H9 (cell line): ENCODE measurements at regions not wholly inside any gene's neighbourhood (a gene's known extent, or its start where the extent isn't known, plus 50 kb on each side); places are given as distances from the start of the nearest gene placed in this dataset.

Source experiments
- DNase-seq: peaks from one replicate; pipeline ENCODE4 v3.0.0-alpha.2; 2017
- H2AFZ ChIP-seq: one replicate; pipeline ENCODE4 v1.6.1; 2013; ENCODE audit warnings: mild to moderate bottlenecking, low read length, control low read depth, moderate library complexity
- H2AK5ac ChIP-seq: 2 replicates; pipeline ENCODE4 v1.6.1; 2013; ENCODE audit warnings: low read length, control low read depth, mixed read lengths; ENCODE audit not compliant: insufficient read length
- H2BK120ac ChIP-seq: one replicate; pipeline ENCODE4 v1.6.1; 2013; ENCODE audit warnings: low read depth, mild to moderate bottlenecking, low read length, control low read depth, inconsistent platforms; ENCODE audit not compliant: poor library complexity, severe bottlenecking
- H2BK12ac ChIP-seq: 2 replicates; pipeline ENCODE4 v1.6.1; 2013; ENCODE audit warnings: low read length, control low read depth, mixed read lengths, low read depth; ENCODE audit not compliant: insufficient read length
- H2BK15ac ChIP-seq: 2 replicates; pipeline ENCODE4 v1.6.1; 2013; ENCODE audit warnings: low read depth, low read length, control low read depth
- H2BK20ac ChIP-seq: one replicate; pipeline ENCODE4 v1.6.1; 2013; ENCODE audit warnings: low read depth, mild to moderate bottlenecking, low read length, control low read depth, inconsistent platforms; ENCODE audit not compliant: poor library complexity, severe bottlenecking
- H2BK5ac ChIP-seq: 2 replicates; pipeline ENCODE4 v1.6.1; 2013; ENCODE audit warnings: low read length, control low read depth, mixed read lengths; ENCODE audit not compliant: insufficient read length
- H3K14ac ChIP-seq: 2 replicates; pipeline ENCODE4 v1.6.1; 2013; ENCODE audit warnings: low read length, control low read depth; ENCODE audit not compliant: insufficient read depth
- H3K18ac ChIP-seq: 2 replicates; pipeline ENCODE4 v1.6.1; 2013; ENCODE audit warnings: low read depth, mild to moderate bottlenecking, mixed read lengths, low read length, control low read depth; ENCODE audit not compliant: insufficient read length
- H3K23ac ChIP-seq: 2 replicates; pipeline ENCODE4 v1.6.1; 2013; ENCODE audit warnings: low read length, control low read depth, mixed read lengths, low read depth; ENCODE audit not compliant: insufficient read length
- H3K23me2 ChIP-seq: 2 replicates; pipeline ENCODE4 v1.6.1; 2013; ENCODE audit warnings: low read depth, mild to moderate bottlenecking, mixed read lengths, low read length, control low read depth; ENCODE audit not compliant: insufficient read length, poor library complexity, severe bottlenecking
- H3K27ac ChIP-seq: 2 replicates; pipeline ENCODE4 v1.5.1; 2013; ENCODE audit warnings: low read length, control low read depth, mixed read lengths, low read depth; ENCODE audit not compliant: insufficient read length
- H3K27me3 ChIP-seq: 2 replicates; pipeline ENCODE4 v1.6.1; 2013; ENCODE audit warnings: low read length, control low read depth, inconsistent platforms; ENCODE audit not compliant: insufficient read depth
- H3K4ac ChIP-seq: 2 replicates; pipeline ENCODE4 v1.6.1; 2013; ENCODE audit warnings: low read depth, mild to moderate bottlenecking, control low read depth, inconsistent platforms, low read length, moderate library complexity
- H3K4me1 ChIP-seq: 2 replicates; pipeline ENCODE4 v1.6.1; 2013; ENCODE audit warnings: low read length, control low read depth, inconsistent platforms; ENCODE audit not compliant: insufficient read depth
- H3K4me2 ChIP-seq: 2 replicates; pipeline ENCODE4 v1.6.1; 2013; ENCODE audit warnings: low read length, control low read depth, mixed read lengths; ENCODE audit not compliant: insufficient read length, insufficient read depth
- H3K56ac ChIP-seq: 2 replicates; pipeline ENCODE4 v1.6.1; 2013; ENCODE audit warnings: low read depth, mild to moderate bottlenecking, mixed read lengths, low read length, control low read depth; ENCODE audit not compliant: insufficient read length
- H3K79me1 ChIP-seq: 2 replicates; pipeline ENCODE4 v1.6.1; 2013; ENCODE audit warnings: low read depth, mild to moderate bottlenecking, moderate library complexity, low read length, control low read depth, inconsistent platforms; ENCODE audit not compliant: insufficient read depth, poor library complexity, severe bottlenecking
- H3K79me2 ChIP-seq: 2 replicates; pipeline ENCODE4 v1.6.1; 2013; ENCODE audit warnings: low read length, control low read depth, inconsistent platforms; ENCODE audit not compliant: insufficient read depth
- H3K9ac ChIP-seq: 2 replicates; pipeline ENCODE4 v1.6.1; 2013; ENCODE audit warnings: low read length, control low read depth, mixed read lengths; ENCODE audit not compliant: insufficient read length; ENCODE audit errors: extremely low read depth
- H3K9me3 ChIP-seq: one replicate; pipeline ENCODE4 v1.6.1; 2013; ENCODE audit warnings: low read depth, low read length, inconsistent platforms; ENCODE audit not compliant: control insufficient read depth
- H3T11ph ChIP-seq: one replicate; pipeline ENCODE4 v1.6.1; 2013; ENCODE audit warnings: mild to moderate bottlenecking, low read length, control low read depth, inconsistent platforms
- H4K20me1 ChIP-seq: one replicate; pipeline ENCODE4 v1.6.1; 2013; ENCODE audit not compliant: control insufficient read depth, insufficient read length, insufficient read depth
- H4K5ac ChIP-seq: 2 replicates; pipeline ENCODE4 v1.6.1; 2013; ENCODE audit warnings: low read depth, mild to moderate bottlenecking, mixed read lengths, low read length, control low read depth; ENCODE audit not compliant: insufficient read length
- H4K8ac ChIP-seq: replicated peaks from 2 replicates; pipeline ENCODE4 v1.6.1; 2013; ENCODE audit warnings: low read length, control low read depth, mixed read lengths, low read depth; ENCODE audit not compliant: insufficient read length
- H4K91ac ChIP-seq: 2 replicates; pipeline ENCODE4 v1.6.1; 2013; ENCODE audit warnings: low read depth, mild to moderate bottlenecking, moderate library complexity, mixed read lengths, low read length, control low read depth; ENCODE audit not compliant: insufficient read length
- H3K27ac Mint-ChIP-seq, 3 experiments: 2 replicates in 2 of 3; 3 replicates in 1 of 3; pipeline ENCODE4 v1.8.0; 2020 to 2021; ENCODE audit warnings: mixed read lengths in 3 of 3, mild to moderate bottlenecking in 1 of 3, moderate library complexity in 1 of 3
- H3K27me3 Mint-ChIP-seq: 2 replicates; pipeline ENCODE4 v1.8.0; 2021; ENCODE audit warnings: low read depth, mild to moderate bottlenecking, moderate library complexity, mixed read lengths
- H3K36me3 Mint-ChIP-seq, 3 experiments: 2 replicates in 2 of 3; 3 replicates in 1 of 3; pipeline ENCODE4 v1.8.0; 2020 to 2021; ENCODE audit warnings: low read depth in 3 of 3, mixed read lengths in 3 of 3; ENCODE audit not compliant: insufficient read depth in 1 of 3
- H3K4me1 Mint-ChIP-seq, 2 experiments: 2 replicates each; pipeline ENCODE4 v1.8.0; 2020; ENCODE audit warnings: mixed read lengths in 2 of 2
- H3K4me3 Mint-ChIP-seq, 2 experiments: 2 replicates in 1 of 2; 3 replicates in 1 of 2; pipeline ENCODE4 v1.8.0; 2020 to 2021; ENCODE audit warnings: mild to moderate bottlenecking in 2 of 2, mixed read lengths in 2 of 2, moderate library complexity in 1 of 2
- H3K9me3 Mint-ChIP-seq, 2 experiments: 2 replicates in 1 of 2; 3 replicates in 1 of 2; pipeline ENCODE4 v1.8.0; 2020; ENCODE audit warnings: mild to moderate bottlenecking in 2 of 2, mixed read lengths in 2 of 2, moderate library complexity in 1 of 2
- WGBS: extraction: QIAGEN DNeasy Blood & Tissue Kit; methylation state at CpG from one replicate; pipeline ENCODE4 v1.1.7; 2013; ENCODE audit warnings: missing lambda C conversion rate, low lambda C conversion rate, mixed read lengths; ENCODE audit not compliant: insufficient read length; ENCODE audit errors: extremely low coverage; 5-methylcytosine and 5-hydroxymethylcytosine counted together
- TF ChIP-seq, protein P1 (sequence below): fragments of 200-600 bp; sonication (generic); conservative IDR thresholded peaks from 3 replicates; pipeline ENCODE4 v1.8.0; 2021; ENCODE audit warnings: antibody characterized with exemption, mild to moderate bottlenecking

DNA sequence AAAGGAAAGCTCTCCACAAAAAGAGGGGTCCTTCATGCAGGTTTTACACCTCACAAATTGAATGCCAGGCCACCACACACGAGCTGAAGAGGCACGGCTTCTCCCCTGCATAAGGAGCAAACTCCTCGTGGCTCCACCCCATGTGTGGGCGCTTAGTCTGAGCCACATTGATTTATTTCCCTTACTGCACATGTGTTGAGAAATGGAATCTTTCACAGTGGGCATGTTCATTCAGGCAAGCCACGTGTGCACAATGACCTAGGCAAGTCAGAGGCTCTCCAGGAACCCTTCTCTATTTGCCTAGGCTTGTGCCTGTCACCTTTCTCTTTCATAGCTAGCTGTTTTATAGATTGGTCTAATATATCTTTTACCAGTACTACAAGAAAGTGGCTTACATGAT is 120.5 kb downstream of the LTN1 start:
- Mint-ChIP-seq H3K4me1 (no peaks in the 10 kb centered on the region), H3K36me3 (peaks cover 14 to 35% (median 14%) of the 10 kb centered on the region in 3 experiments; a peak in 6 of 7 replicates), H3K27ac (no peak overlapping the region), H3K4me3 (no peak overlapping the region), H3K27me3 (no peaks in the 10 kb centered on the region), H3K9me3 (no peaks in the 10 kb centered on the region)
- H3K23ac ChIP-seq = no peak overlapping the region
- no peak overlapping the region for H2AFZ ChIP-seq
- no peak overlapping the region for H2BK120ac ChIP-seq
- H3K79me2 ChIP-seq = no peaks in the 10 kb centered on the region
- no peak overlapping the region for H2BK15ac ChIP-seq
- no peak for DNase-seq
- no peak overlapping the region for H3K14ac ChIP-seq
- no peak overlapping the region for H3K27ac ChIP-seq
- H4K8ac ChIP-seq = no peak overlapping the region
- no peak overlapping the region for H2AK5ac ChIP-seq
- H3K23me2 ChIP-seq = no peaks in the 10 kb centered on the region
- no peaks in the 10 kb centered on the region for H4K20me1 ChIP-seq
- H4K91ac ChIP-seq = no peak overlapping the region
- H2BK20ac ChIP-seq = no peak overlapping the region
- no peak overlapping the region for H2BK12ac ChIP-seq
- no peaks in the 10 kb centered on the region for H3K9me3 ChIP-seq
- no peaks in the 10 kb centered on the region for H3K79me1 ChIP-seq
- no peak overlapping the region for H4K5ac ChIP-seq
- TF ChIP-seq, protein P1, sequence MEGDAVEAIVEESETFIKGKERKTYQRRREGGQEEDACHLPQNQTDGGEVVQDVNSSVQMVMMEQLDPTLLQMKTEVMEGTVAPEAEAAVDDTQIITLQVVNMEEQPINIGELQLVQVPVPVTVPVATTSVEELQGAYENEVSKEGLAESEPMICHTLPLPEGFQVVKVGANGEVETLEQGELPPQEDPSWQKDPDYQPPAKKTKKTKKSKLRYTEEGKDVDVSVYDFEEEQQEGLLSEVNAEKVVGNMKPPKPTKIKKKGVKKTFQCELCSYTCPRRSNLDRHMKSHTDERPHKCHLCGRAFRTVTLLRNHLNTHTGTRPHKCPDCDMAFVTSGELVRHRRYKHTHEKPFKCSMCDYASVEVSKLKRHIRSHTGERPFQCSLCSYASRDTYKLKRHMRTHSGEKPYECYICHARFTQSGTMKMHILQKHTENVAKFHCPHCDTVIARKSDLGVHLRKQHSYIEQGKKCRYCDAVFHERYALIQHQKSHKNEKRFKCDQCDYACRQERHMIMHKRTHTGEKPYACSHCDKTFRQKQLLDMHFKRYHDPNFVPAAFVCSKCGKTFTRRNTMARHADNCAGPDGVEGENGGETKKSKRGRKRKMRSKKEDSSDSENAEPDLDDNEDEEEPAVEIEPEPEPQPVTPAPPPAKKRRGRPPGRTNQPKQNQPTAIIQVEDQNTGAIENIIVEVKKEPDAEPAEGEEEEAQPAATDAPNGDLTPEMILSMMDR = no peak
- H3K4ac ChIP-seq = no peak overlapping the region
- no peaks in the 10 kb centered on the region; the same call in 1 of the 2 replicates for H3K27me3 ChIP-seq
- no peak overlapping the region for H2BK5ac ChIP-seq
- H3K18ac ChIP-seq = no peak overlapping the region
- H3K9ac ChIP-seq = no peak overlapping the region
- H3K56ac ChIP-seq = no peak overlapping the region
- no peaks in the 10 kb centered on the region for H3K4me1 ChIP-seq
- WGBS = no CpG with 5 or more reads among the region's 5 CpGs
- no peak overlapping the region for H3T11ph ChIP-seq
- H3K4me2 ChIP-seq = no peak overlapping the region
